Gastrocnemius medialis (tissue), 4 donors: ENCODE measurements at regions not wholly inside any gene's neighbourhood (a gene's known extent, or its start where the extent isn't known, plus 50 kb on each side); places are given as distances from the start of the nearest gene placed in this dataset.

Experiments
- POLR2A ChIP-seq, 2 donors: fragments of 450-650 bp; IDR thresholded peaks; one replicate each; pipeline ENCODE4 v1.6.1; 2017; ENCODE audit warnings: antibody characterized with exemption in 2 of 2, mild to moderate bottlenecking in 2 of 2, moderate library complexity in 2 of 2
- TF ChIP-seq, protein P1 (sequence below), 5 experiments: fragments of 450-650 bp in 3 of 5; fragments of 200-600 bp in 2 of 5; sonication (generic) in 2 of 5; IDR thresholded peaks in 4 of 5; conservative IDR thresholded peaks in 1 of 5; 1 replicate in 4 of 5; 2 replicates in 1 of 5; pipeline ENCODE4 v1.5.1; 2016 to 2019; ENCODE audit warnings: antibody characterized with exemption in 5 of 5, mild to moderate bottlenecking in 3 of 5, moderate library complexity in 3 of 5

DNA sequence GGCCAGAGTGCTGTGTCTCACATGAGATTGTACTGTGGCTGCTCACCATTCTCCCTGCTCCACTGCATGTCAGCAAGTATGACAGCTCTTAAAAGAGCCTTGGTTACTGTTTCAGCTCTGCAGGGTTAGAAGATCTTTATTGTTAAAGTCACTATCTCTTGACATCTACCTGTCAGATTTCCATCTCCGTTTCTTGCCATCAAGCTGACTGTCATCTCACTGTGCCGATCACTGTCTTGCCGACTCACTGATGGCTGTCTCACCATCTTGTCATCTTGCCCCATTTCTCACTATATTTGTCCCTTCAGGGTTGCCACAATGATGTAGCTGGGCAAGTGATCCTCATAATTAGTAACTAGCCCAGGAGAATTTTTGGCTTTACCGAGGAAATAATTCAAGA is 800.9 kb upstream of the CDH7 start:
- TF ChIP-seq, protein P1, sequence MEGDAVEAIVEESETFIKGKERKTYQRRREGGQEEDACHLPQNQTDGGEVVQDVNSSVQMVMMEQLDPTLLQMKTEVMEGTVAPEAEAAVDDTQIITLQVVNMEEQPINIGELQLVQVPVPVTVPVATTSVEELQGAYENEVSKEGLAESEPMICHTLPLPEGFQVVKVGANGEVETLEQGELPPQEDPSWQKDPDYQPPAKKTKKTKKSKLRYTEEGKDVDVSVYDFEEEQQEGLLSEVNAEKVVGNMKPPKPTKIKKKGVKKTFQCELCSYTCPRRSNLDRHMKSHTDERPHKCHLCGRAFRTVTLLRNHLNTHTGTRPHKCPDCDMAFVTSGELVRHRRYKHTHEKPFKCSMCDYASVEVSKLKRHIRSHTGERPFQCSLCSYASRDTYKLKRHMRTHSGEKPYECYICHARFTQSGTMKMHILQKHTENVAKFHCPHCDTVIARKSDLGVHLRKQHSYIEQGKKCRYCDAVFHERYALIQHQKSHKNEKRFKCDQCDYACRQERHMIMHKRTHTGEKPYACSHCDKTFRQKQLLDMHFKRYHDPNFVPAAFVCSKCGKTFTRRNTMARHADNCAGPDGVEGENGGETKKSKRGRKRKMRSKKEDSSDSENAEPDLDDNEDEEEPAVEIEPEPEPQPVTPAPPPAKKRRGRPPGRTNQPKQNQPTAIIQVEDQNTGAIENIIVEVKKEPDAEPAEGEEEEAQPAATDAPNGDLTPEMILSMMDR (IDR thresholded peaks at IDR 0.05 in 4 of 5, conservative IDR thresholded peaks at IDR 0.05 in 1 of 5): no peak
- no peak for TF ChIP-seq POLR2A (IDR thresholded peaks at IDR 0.05)
